M059J (cell line): ENCODE measurements at regions not wholly inside any gene's neighbourhood (a gene's known extent, or its start where the extent isn't known, plus 50 kb on each side); places are given as distances from the start of the nearest gene placed in this dataset.
"Not testable (repeated sequence)": the region's sequence is repeated elsewhere in the genome, so short reads cannot be mapped to it uniquely, and the experiment has no call there.

Experiments
- DNase-seq: peaks from one replicate; pipeline ENCODE4 v3.0.0-alpha.2; 2012; ENCODE audit warnings: low read depth

DNA sequence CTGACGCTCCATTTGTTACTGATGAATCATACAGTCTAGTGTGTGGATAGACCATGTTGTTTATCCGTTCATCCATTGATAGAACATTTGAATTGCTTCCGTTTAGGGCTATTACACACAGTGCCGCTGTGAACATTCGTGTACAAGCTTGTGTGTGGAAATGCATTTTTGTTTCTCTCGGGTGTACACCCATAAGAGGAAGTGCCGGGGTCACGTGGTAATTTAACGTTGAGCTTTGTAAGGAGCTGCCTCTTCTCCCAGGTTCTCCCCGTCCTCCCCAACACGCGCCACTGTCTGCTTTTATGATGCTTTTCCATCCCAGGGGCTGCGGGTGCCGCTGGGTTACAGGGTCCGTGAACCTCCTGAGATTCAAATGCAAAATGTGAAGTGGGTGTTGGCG is 142.3 kb downstream of the IGLL1 start:
- no peak for DNase-seq

DNA sequence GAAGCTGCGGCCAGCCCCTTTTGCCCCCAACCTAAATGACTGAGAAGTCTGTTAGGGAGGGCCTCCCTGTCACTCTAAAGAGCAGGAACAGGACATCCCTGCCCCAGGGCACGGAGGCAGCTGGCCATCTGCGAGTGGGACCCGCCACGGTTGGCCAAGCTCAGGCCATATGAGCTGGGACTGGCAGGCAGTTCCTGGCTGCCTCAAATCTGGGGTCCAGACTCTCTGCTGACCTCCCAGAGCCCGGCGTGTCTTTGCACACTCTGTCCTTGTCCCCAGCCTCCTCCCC is 143.0 kb downstream of the IGLL1 start:
- DNase-seq, result not testable (repeated sequence)

DNA sequence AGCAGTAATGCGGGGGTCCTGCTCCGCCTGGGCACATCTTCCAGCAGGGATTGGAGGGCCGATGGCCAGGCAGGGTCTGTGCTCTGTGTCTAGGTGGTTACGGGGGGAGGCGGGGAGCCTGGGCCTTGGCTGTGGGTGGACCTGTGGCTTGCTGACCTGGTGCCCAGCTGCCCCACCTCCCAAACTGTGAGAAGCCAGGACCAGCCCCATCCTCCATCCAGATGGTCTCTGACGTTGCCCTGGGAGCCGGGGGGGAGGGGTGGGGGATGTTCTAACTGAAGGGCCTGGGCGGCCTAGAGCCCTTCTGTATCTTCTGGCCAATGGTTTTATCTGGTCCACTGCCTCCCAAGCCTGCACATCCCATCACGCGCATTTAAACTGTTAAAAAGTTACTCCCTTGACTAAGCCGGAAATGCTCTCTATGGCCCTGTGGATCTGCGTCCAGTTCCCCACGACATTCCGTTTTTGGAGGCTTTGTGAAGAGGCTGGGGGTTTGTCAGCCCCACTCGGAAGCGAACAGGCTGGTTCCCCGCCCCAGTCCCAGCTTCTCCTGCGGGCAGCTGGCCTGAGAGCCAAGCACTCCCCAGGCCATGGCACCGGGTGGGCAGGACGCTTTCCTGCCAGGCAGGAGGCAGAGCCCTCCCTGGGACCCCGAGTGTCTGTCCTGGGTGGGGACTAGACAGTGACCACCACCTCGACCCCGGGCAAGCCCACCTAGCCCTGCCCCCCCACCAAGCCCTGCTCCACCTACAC is 143.6 kb downstream of the IGLL1 start:
- not testable (repeated sequence) for DNase-seq

DNA sequence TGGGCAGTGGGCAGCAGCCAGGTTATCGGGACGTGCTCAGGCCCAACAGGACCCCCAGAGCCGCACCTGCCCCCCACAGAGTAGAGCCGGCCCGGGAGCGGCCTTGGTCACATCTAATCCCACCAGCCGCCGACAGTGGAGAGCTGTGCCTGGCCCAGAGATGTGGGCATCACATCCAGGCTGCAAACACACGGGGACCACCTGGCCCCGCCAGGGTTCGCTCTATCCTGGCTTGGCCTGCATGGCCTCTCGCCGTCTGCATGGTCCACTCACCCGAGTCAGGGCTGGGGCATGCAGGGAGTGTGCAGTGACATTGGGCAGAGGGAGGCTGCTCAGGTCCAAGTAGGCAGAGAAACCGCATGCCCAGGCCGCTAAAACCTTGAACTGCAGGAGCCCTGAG is 144.9 kb downstream of the IGLL1 start:
- DNase-seq, result not testable (repeated sequence)

DNA sequence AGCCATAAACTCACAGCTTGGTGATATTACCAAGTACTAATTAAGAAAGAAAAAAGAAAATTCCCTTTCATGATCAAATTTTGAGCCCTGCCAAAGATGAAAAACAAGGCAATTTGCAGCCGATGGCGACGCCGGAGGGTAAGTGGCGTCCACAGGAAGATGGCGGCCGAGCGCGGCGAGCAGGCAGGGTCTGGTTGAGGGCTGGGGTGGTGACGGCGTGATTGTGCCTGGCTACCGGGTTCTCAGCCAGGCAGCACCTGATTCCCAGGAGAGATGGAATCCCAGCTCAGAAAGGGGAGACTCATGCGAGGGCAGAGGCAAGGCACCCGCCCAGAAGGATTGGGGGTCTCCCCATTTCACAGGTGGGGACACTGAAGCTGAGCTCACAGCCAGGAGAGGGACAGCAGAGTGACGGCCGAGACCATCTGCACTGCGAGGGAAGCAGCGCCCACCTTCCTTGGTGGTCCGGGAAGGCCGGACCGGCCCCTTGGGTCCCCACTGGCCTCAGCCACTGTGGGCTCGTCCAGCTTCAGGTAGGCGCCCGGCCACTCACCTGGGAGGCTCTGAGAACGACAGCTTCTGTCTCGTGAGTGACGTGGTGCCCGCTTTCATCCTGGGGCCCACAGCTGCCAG is 145.8 kb downstream of the IGLL1 start:
- not testable (repeated sequence) for DNase-seq

DNA sequence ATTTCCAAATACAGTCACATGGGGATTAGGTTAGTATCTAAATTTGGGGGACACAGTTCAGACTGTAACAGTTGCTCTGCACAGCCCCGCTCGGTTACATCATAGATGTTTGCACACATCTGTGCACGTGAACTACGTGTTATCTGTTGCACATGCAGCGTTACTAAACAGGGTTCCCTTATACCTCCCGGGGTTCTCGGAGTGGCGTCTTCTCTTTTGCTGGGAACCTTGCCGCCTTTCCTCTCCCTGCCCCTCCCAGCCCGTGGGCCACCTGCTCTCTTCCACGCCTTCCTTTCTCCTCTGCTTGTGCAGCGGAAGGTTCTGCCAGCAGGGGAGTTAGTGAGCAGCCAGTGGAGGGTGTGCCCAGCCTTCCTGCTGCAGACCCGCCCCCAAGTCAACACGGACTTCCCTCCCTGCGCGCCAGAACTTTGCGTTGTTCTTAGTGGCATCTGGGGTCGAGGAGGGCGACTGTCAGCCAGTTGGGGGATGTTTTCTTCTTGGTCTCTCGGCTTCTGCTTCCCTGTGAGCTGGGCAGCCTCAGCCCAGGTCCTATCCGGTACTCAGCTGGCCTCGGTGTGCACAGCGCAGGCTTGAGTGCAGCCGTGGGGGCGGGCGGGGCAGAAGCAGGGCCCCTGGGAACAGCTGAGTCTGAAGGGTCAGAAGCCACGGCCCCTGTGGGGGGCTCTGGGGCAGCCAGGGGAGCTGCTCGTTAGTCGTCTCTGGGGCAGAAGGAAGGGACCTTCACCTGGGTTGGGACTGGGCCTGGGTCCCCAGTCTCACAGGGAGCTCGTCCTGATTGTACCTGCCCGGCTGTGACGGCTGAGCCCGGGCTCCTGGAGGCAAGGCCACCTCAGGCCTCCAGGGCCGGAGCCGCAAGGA is 146.7 kb downstream of the IGLL1 start:
- DNase-seq, result not testable (repeated sequence)

DNA sequence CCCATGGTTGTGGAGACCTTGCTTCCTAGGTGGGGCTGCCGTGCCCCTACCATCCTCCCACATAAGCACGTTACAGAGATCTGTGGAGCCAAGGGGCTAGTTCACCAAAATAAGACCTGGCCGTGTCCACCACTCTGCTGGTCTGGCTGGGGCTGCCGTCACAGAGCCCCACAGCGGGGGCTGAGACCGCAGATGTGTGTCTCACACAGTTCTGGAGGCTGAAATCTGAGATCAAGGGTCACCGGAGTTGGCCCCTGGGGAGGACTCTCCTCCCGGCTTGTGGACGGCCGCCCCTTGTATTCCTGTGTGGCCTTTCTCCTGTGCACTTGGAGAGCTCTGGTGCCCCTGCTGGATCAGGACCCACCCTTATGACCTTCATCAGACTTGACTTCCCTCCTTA is 147.4 kb downstream of the IGLL1 start:
- not testable (repeated sequence) for DNase-seq

DNA sequence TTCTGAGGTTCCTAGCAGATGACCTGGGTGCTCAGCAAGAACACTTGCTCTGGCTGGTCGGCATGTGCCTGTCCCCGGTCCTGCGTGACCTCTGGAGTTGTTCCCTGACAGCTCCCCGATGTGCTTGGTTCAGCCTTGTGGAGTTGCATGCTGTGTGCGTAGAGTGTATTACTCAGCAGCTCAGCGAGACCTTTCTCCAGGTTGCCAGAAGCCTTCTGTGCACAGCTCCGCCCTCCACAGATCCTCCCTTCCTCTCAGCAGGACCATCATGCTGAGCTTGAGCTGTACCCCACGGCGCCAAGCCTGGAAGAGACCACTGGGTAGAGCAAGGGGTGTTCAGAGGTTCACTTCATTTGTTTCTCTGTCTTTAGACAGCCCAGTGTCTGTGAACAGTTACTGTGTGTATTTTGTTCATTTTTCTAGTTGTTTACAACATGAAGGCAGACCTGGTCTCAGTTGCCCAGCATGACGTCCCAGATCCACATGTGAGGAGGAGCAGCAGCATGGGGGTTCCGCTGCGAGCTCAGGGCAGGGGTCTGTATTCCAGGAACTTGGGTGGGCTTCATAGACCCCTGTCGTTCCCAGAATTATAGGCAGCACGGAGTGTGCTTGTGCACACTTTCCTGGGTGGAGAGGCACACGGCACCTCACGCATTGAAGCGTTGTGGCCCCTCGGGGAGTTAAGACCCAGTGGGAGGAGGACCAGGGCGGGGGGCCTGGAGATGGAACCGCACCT is 148.6 kb downstream of the IGLL1 start:
- no peak for DNase-seq

DNA sequence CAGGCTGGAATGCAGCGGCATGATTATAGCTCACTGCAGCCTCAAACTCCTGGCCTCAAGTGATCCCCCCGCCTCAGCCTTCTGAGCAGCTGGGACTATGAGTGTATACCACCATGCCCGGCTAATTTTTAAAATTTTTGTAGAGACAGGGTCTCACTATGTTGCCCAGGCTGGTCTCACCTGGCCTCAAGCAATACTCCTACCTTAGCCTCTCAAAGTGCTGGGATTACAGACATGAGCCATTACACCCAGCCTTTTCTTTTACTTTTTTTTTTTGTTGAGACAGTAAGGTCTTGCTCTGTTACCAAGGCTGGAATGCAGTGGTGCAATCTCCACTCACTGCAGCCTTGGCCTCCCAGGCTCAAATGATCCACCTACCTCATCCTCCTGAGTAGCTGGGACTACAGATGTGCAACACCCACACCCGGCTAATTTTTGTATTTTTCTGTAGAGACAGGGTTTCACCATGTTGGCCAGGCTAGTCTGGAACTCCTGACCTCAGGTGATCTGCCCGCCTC is 155.5 kb downstream of the IGLL1 start:
- DNase-seq, result not testable (repeated sequence)

DNA sequence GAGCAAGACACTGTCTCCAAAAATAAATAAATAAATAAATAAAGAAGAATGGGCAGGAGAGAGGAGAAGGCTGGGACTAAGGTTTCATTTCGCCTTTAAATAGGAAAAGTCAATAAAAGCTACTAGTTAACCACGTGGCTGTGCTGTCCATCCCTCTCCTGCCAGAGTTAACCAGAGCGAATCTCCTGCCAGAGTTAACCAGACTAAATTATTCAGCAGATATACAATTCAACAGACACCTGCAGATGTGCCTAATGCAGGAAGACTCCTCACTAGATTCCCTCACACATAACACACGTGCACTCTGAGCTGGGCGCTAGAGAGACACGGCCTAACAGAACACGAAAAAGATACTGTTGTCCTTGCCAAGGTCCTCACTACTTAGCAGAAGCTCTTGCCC is 156.1 kb downstream of the IGLL1 start:
- DNase-seq, result no peak

DNA sequence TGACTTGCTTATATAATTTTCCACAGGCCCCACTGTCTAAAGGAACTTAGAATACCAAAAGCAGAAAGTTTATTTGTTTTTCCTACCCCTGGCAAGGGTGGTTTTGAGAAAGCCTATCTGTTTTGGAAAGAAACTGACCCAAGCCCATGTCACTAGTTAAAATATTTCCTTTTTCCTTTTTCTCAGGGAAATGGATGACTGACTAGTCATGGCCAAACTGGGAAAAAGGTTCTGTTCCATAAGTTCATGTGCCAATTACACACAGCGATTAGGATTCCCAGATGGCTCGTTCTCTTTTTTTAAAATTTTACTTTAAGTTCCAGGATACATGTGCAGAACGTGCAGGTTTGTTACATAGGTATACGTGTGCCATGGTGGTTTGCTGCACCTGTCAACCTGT is 157.8 kb downstream of the IGLL1 start:
- DNase-seq, result not testable (repeated sequence)

DNA sequence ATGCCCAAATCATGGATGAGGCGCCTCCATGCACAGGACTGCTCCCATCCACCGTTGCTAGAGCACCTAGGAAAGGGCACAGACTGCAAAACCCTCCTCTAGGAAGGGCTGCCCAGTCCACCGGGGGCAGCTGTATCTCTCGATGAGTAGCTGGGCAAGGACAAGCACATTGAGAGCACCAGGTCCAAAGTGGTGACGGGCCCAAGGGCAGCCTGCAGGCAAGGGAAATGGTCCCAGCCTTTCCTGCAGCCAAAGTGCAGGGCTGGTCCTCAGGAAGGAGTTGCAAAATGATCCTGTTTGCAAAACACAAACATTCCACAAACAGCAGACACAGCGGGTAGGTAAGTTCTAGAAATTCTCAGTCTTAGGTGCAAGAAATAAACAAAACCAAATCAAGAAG is 158.8 kb downstream of the IGLL1 start:
- DNase-seq, result not testable (repeated sequence)

DNA sequence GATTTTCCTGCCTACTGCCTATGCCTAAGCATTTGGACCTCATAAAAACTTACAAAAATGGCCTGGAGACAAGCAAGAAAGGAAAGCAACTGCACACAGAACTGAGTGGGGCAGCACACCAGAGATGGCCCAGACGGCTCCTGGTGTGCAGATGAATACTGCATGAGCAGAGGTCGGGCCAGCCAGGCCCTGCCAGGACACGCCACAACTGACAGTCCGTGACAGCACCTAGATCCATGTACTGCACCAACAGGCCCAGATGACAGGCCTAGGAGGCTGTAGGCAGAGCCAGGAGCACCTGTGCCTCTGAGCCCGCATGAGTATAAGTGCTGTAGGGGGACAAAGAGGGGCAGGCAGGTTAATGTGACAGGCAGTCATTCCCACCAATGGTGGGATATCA is 160.2 kb downstream of the IGLL1 start:
- no peak for DNase-seq

DNA sequence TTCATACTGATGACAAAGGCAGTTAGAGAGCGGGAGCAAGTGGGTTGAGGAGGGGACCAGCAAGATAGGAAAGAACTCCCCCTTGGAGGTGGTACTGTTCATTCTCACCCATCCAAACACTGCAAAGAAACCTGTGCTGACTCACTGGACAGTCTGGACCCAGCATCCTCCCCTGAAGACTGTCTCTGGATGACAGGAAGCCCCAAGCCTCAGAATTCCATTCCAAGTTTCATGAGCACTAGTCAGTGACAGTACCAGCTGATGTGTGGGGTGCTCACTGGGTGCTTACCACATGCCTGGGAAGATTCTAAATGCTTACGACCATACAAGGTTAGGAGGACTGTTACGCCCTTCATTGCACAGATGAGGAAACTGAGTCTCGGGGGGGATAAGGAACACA is 160.9 kb downstream of the IGLL1 start:
- DNase-seq, result no peak

DNA sequence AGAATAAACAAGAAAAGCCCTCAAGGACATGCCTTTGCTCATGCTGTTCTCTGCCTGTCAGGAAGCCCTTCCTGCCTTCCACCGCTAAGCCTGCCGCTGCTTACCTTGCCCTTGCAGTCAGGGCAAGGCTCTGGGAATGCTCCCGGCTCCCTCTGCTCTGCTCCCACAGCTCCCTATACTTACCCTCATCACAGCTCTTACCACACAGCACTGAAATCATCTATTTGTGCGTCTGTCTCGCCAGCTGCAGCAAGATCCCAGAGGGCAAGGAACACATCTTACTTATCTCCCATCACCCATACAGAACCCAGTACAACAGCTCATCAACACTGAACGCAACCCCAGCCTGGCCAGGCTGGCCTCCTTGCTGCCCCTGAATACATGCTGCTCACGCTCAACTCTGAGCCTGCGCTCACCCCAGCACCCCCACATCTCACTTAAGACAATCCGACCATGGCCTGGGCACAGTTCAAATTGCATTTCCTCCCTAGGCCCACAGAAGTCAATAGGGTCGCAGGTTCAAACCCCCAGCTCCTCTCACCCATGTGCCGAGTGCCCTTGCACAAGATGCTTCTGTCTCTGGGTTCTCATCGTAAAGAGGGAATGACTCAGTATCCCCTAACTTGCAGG is 161.8 kb downstream of the IGLL1 start:
- DNase-seq, result no peak

DNA sequence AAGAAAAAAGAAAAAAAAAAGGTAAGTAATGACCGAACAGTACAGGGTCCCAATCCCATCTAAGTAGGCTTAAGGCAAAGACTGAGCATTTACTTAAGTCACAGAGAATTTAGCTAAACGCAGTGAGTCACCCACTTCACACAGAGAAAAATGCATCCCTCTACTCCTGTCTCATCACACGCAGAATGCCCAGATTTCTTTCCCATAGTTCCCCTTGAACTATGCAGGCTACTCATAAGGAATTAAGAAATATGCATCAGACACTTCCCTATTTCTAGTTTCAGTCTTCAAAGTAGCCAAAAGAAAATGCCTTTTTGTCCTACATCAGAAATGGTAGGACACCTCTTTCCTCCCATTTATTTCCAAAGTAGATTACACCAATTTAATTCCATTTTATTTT is 162.8 kb downstream of the IGLL1 start:
- peak; percentile 4 for DNase-seq

DNA sequence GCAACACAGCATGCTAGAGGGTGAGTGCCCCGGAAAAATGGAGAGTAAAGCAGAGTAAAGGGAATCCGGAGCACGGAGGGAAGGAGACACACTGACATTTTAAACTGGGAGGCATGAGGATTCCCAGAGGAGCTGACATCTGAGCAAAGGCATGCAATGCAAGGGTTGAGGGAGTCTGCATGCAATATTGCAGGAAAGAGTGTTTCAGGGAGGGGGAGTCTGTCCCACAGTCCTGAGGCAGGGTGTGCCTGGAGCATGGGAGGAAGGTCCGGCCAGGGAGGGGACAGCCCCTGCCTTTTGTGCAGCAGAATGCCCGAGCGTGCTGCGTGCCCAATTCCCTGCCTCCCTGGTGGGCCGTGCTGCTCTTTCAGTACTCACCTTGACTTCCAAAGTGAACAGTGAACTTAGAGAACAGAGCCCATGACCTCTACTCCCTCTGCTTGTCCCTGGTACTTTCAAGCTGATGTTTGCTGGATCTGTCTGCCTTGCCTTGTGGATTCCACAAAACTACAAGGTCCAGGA is 163.9 kb downstream of the IGLL1 start:
- not testable (repeated sequence) for DNase-seq

DNA sequence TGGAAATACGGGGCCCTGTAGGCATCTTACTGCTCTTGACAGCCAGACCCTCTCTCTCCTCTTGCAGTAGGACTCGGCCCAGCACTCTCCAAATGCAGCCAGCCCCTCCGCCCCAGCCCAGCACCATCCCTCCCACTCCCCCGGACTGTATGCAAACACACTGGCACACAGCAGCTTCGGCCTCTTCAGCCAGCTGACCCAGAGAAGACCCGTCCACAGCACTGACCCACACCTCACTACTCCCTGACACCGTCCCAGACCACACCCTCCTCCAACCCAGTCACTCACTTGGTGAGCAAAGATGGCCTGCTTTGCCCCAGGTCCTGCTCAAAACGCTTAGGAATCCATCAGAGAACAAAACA is 164.6 kb downstream of the IGLL1 start:
- DNase-seq, result no peak

DNA sequence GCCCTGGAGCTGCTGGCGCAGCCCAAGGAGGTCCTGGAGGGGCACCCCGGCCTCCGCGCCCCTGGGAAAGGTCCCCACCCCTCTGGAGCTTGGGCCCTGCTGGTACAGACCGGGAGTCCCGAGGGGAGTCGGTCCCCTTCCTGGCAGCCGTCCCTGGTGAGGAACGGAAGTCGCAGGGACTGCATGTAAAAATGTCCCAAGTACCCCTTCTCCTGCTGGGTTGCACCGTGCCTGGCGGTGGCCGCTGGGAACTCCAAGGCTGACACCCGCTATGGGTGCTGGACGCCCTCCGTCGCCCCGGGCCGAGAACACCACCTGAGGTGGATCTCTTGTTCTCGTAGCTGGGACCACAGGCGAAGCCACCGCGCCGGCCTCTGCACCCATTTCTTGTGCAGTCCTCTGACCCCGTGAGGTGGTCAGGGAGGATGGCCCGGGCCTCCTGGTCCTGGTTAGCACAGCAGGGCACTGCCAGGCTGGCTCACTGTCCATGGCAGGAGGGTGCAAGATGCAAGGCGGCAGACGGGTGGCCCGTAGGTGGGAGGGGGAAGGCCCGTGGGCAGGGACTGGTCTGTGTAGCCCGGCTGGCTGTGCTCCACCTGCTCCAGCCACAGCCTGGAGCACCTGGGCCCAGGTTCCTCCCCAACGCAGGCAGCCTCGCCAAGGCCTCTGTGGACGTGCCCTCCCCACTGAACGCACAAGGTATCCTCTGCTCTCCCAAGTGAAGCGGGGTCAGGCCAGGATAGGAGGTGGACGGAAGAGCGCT is 165.2 kb downstream of the IGLL1 start:
- no peak for DNase-seq

DNA sequence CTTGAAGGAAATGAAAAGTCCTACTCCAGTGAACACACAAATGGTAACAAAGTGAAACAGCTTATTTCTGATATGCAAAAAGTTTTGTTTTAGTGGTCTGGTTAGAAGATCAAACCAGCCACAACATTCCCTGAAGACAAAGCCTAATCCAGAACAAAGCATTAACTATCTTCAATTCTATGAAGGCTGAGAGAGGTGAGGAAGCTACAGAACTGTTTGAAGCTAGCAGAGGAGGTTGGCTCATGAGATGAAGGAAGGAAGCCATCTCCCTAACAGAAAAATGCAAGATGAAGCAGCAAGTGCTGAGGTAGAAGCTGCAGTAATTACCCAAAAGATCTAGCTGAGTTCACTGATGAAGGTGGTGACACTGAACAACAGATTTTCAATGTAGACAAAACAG is 168.4 kb downstream of the IGLL1 start:
- DNase-seq, result no peak
